NOMO-1 treated with DMSO at 0.1 percent for 48 hours (cell line): ENCODE measurements at regions not wholly inside any gene's neighbourhood (a gene's known extent, or its start where the extent isn't known, plus 50 kb on each side); places are given as distances from the start of the nearest gene placed in this dataset.

Source experiments
- DNase-seq: peaks from one replicate; lab custom pipeline; 2025; ENCODE audit not compliant: unreplicated experiment; lab: John Stamatoyannopoulos, UW

DNA sequence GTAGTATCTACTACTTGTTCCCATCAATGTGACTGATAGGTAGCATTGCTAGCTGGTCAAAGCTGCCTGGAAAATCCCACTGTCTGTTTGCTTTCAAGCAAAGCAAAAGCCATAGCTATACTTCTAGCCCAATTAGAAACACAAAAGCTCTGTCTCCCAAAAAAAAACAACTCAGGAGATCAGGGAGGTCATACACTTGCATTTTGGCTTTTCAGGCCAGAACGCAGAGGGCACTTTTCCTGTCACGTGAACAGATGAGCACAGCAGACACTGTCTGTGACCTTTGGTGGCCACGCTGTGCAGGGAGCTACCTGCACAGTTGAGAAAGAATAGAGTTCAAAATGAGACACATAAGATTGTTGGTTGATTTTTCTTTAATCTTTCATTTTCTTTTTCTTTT is 441.7 kb upstream of the PDZRN3 start:
- DNase-seq: no peak

- DNase-seq: no peak
Observed at GRCh38 chr3:74059923-74060600, 435.3 kb upstream of the PDZRN3 start.

DNA sequence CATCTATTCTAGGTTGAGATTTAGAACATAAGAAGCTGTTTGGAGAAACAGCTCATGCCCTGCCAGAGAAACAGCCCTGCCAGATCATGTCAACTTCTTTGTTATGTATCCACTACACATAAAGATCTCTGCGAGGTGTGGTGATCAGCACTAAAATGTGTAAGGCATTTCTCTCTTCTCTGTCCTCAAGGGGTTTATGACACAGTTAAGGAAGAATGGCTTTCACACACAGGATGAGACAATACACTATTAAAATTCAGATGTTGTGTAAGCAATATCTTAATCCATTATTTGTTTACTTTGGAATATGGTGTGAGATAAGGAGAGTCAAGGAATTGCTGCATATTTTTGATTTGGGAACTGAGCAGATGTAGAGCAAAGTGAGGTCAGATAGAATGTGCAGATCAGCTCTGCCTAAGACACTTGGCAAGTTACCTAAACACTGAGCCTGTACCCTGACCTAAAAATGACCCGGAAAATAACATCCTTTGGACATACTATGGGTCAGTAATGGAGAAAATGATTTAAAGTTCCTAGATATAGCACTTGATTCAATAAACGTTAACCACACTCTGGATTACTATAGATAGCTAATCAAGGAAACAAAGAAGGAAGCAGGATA is 434.7 kb upstream of the PDZRN3 start:
- no peak for DNase-seq

GRCh38 chr3:74057169-74057568 is 432.4 kb upstream of the PDZRN3 start:
- no peak for DNase-seq

DNA sequence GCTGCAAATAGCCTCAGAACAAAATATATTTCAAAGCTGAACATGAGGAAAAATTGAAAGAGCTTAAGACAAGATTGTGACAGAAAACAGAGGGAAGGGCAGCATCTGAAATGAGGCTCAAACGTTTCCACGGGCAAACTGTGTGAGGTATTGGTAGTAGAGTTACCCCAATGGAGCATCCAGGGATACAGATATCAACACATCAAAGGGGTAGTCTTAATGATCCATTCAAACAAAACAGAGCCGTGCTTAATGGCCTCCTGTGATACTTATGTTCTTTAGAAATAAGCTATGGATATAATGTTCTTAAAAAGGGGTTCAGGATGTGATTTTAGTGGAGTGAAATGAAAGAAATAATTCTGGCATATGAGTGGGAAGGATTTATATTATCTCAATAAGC is 430.3 kb upstream of the PDZRN3 start:
- DNase-seq: no peak

GRCh38 chr3:74054566-74054965 is 429.8 kb upstream of the PDZRN3 start:
- DNase-seq: no peak

DNA sequence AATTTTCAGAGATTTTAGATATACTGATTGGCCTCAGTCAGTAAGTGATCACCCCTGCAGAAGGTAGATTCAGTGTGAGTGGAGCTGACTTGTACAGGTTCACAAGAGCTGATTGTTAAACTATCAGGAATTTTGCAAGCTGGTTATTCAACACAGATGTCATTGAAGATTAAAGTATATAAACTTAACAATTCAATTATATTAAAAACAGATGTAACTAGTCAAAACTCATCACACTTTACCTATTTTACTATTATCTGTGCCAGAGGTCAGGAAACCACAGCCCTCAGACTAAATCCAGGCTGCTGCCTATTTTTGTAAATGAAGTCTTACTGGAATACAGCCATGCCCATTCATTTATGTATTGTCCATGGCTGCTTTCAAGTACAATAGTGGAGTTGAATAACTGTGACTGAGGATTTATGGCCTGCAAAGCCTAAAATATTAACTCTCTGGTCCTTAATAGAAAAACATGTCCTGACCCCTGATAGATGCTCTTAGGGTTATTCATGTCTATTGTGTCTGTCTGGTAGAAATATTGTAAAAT is 429.3 kb upstream of the PDZRN3 start:
- no peak for DNase-seq

- no peak for DNase-seq
Observed at GRCh38 chr3:74049444-74049843, 424.7 kb upstream of the PDZRN3 start.

GRCh38 chr3:74048699-74049098 is 424.0 kb upstream of the PDZRN3 start:
- DNase-seq: no peak

- DNase-seq: no peak
Observed at GRCh38 chr3:74045000-74045399, 420.3 kb upstream of the PDZRN3 start.

DNA sequence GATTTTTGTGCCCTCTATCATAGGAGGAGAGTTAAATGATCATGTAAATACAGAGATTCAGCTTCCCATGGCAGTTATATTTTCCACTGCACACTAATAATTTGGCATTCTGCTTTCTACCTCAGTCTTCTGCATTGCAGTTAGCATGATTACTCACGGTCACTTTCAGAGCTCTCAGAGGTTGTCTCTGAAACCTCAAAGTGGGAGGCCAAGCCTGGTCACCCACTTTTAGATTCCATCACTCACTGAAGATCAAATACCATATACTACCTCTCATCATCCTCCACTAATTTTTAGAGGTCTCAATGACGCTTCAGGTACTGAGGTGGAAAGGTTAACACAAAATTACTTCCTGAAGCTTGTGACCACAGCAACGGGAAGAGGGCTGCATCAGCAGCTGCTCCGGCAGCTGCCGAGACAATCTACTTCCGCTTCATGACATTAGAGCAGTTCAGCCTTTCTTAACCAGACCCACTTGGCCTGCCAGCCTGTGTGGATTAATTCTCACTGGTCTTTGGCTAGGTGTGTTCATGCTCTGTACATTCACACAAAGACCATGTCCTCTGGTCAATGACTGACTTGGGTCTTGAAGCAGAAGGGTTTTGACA is 416.4 kb upstream of the PDZRN3 start:
- no peak for DNase-seq

DNA sequence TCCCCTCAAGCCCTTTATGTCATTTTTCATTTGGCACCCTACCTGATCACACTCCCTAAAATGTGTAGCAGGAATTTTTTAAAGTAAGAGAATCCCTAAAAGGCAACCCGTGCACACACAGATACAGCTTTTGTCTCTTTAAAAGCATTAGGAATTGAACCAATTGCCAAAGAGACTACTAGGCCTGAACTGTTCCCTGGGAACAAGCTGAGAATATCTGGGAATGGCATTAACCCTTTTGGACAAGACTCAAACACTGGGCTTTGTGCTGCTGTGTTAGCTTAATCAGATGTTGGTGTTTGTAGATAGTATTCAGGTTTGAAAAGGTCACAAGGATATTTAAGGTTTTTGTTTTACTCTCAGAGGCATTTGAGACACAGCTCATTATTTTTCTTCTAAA is 414.4 kb upstream of the PDZRN3 start:
- DNase-seq: no peak

DNA sequence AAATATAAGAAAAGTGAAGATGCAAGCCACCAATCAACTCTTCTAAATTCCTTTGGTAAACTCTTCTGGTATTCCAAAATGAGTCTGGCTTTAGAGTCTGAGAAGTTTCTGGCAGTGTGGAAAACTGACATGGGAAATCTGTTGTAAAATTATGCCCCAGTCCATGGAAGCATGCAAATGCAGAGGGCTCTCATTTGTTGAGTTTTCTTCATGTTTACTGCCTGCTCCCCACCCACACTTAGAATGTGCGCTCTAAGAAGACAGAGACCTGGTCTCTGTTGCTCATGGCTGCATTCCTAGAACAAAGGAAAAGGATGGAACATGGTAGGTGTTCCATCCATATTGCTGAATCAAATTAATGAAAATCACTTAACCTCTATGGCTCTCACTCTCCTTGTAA is 411.8 kb upstream of the PDZRN3 start:
- no peak for DNase-seq

- DNase-seq: no peak
Observed at GRCh38 chr3:74036102-74036501, 411.4 kb upstream of the PDZRN3 start.

- no peak for DNase-seq
Observed at GRCh38 chr3:74033806-74034205, 409.1 kb upstream of the PDZRN3 start.

- no peak for DNase-seq
Observed at GRCh38 chr3:74033381-74033780, 408.6 kb upstream of the PDZRN3 start.

DNA sequence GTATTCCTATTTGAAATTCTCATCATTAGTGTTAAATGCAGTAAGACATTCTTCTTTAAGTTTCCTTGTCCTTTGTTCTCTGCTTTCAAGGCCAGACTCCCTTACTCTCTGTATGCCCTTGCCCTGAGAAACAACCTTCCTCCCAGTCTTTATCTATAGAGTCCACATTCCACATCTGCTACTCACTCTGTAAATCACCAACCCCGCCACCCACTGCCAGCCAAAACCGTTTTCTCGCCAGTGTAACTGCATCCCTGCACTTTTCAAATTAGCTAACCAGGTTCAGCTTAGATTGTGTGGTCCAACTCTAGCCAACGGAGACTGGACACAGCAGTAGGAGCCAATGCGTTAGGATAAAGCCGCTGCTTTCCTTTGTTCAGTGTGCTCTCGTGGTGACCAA is 402.4 kb upstream of the PDZRN3 start:
- DNase-seq: no peak

- no peak for DNase-seq
Observed at GRCh38 chr3:74023395-74023794, 398.7 kb upstream of the PDZRN3 start.

- no peak for DNase-seq
Observed at GRCh38 chr3:74021449-74021848, 396.7 kb upstream of the PDZRN3 start.

DNA sequence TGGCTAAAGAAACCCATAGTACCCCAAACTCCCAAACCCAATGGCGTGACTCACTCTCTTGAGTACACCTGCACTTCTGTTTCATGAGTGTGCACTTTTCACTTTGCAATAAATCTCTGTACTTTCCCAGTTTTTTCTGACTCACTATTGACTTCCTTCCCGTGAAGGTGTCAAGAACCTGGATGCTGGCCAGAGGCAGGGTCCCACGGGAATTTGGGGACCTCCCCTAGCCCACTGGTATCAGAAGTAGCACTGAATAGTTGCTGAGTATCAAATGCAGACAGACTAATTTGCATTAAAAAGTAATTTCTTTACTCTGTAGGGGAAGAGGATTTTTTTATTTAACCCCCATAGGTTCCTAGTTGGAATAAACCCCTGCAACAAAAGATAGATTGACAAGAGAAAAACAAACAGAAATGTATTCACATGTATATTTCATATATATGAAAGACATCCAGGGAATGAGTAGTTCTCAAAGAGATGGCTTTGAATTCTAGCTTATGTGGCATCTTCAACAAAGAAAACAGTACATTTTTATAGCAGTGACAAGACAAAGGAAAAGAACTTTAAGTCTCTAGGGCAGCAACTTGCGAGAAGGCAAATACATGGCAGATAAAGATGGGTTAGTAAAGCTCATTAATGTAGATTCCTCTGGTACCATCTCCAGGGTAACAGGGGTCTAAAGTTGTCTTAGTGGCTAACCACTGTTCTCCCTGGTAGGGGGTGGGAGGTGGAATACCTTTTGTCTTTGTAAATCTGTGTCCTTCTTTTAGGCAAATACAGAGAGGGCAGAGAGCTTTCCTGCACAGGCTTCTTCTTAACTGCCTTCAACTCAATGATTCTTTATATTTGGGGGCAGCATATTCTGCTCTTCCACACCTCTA is 385.5 kb upstream of the PDZRN3 start:
- DNase-seq: no peak

GRCh38 chr3:74004386-74004785 is 379.6 kb upstream of the PDZRN3 start:
- no peak for DNase-seq
